ENCODE measurements at regions not wholly inside any gene's neighbourhood (a gene's known extent, or its start where the extent isn't known, plus 50 kb on each side); places are given as distances from the start of the nearest gene placed in this dataset.

DNA sequence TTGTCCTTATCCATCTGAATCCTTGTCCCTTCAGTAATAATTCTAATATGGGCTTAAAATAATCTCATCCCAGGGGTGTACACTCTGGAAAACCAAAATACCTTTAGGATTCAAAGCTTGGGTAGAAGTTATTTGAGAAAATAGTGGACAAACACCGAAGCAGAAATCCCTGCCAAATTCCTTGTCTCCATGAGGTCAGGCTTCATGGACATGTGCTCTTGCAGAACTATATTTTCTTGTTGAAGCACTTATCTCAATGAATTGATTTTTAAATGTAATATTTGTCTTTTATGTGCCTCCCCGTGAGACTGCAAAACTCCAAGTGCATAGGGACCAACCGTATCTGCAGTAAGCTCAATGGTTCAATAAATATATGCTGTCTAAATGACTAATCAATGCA is 1153.3 kb upstream of the AUTS2 start:
- TF ChIP-seq, protein P1, sequence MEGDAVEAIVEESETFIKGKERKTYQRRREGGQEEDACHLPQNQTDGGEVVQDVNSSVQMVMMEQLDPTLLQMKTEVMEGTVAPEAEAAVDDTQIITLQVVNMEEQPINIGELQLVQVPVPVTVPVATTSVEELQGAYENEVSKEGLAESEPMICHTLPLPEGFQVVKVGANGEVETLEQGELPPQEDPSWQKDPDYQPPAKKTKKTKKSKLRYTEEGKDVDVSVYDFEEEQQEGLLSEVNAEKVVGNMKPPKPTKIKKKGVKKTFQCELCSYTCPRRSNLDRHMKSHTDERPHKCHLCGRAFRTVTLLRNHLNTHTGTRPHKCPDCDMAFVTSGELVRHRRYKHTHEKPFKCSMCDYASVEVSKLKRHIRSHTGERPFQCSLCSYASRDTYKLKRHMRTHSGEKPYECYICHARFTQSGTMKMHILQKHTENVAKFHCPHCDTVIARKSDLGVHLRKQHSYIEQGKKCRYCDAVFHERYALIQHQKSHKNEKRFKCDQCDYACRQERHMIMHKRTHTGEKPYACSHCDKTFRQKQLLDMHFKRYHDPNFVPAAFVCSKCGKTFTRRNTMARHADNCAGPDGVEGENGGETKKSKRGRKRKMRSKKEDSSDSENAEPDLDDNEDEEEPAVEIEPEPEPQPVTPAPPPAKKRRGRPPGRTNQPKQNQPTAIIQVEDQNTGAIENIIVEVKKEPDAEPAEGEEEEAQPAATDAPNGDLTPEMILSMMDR (IDR thresholded peaks at IDR 0.05) = no peak
- no peak for TF ChIP-seq POLR2A (IDR thresholded peaks at IDR 0.05)
